SK-N-MC (cell line): ENCODE measurements at regions not wholly inside any gene's neighbourhood (a gene's known extent, or its start where the extent isn't known, plus 50 kb on each side); places are given as distances from the start of the nearest gene placed in this dataset.

Source experiments
- DNase-seq: peaks from one replicate; pipeline ENCODE4 v3.0.0-alpha.2; 2011; ENCODE audit warnings: low read depth, low spot score
- H3K27ac ChIP-seq: fragments of 200-600 bp; sonication (generic); 2 replicates; pipeline ENCODE4 v1.5.1; 2016; ENCODE audit warnings: mixed run types
- H3K36me3 ChIP-seq: fragments of 200-600 bp; sonication (generic); 2 replicates; pipeline ENCODE4 v1.6.1; 2017; ENCODE audit warnings: antibody characterized with exemption, low read length, mixed read lengths; ENCODE audit not compliant: insufficient read depth
- H3K4me3 ChIP-seq: fragments of 200-600 bp; sonication (generic); 2 replicates; pipeline ENCODE4 v1.5.1; 2016
- H3K9ac ChIP-seq: fragments of 200-600 bp; sonication (generic); 2 replicates; pipeline ENCODE4 v1.8.0; 2017; ENCODE audit warnings: mixed run types, mixed read lengths; ENCODE audit not compliant: insufficient read length
- H3K9me3 ChIP-seq: fragments of 200-600 bp; sonication (generic); 2 replicates; pipeline ENCODE4 v1.6.1; 2017; ENCODE audit warnings: low read depth, mild to moderate bottlenecking, antibody characterized with exemption, low read length, moderate library complexity, mixed read lengths
- EZH2 ChIP-seq: fragments of 200-600 bp; sonication (generic); IDR thresholded peaks from one replicate; pipeline ENCODE4 v1.6.1; 2017; ENCODE audit warnings: antibody characterized with exemption
- FOXP2 ChIP-seq: optimal IDR thresholded peaks from 2 replicates; pipeline ENCODE3; 2011; ENCODE audit warnings: mild to moderate bottlenecking, moderate library complexity; ENCODE audit not compliant: insufficient read depth; ENCODE audit errors: extremely low read length, control extremely low read depth
- POLR2AphosphoS5 ChIP-seq: IDR thresholded peaks from 2 replicates; pipeline ENCODE4 v1.6.1; 2012; ENCODE audit warnings: mild to moderate bottlenecking, low read depth, low read length, borderline replicate concordance

DNA sequence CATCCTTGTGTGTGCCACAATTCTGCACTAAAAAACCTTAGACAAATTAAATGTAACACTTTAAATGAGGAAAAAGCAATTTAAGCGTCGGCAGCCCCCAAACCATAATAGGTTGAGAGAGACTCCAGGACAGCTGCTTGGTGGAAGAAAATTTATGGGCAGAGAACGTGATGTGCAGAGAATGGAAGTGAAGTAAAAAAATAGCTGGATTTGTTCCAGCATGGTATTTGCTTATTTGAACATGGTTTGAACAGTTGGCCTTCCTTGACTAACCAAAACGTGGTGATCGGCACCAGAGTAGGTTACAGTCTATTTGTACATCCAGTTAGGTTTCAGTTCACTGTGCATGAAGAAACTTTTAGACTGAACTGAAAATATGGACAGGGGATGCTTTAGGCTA lies 343.0 kb upstream of the CPEB2 start:
- no peak overlapping the region for H3K27ac ChIP-seq
- TF ChIP-seq POLR2AphosphoS5 (no peak), EZH2 (no peak), FOXP2 (no peak)
- H3K9me3 ChIP-seq, result no peaks in the 10 kb centered on the region
- no peak overlapping the region for H3K9ac ChIP-seq
- no peak overlapping the region for H3K4me3 ChIP-seq
- no peaks in the 10 kb centered on the region for H3K36me3 ChIP-seq
- no peak for DNase-seq

DNA sequence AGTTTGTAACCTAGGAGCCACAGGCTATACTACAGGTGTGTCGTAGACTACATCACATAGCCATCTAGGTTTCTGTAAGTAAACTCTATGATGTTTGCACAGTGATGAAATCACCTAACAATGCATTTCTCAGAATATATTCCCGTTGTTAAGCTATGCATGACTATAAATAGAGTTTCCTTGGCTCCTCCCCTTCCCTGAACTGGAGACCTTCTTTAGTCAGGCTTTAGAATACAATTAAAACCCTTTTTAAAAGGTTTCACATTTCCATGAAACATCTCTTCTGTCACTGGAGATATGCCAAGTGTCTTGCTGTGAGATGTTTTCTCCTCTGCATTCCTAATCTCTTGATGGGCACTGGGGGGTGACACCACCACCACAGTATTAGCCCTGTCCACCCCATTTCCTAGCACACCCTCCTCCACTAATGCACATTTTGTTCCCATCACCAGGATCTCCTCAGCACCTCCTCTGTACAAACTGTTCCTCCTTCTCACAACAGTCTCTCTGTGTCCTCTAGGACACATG lies 334.6 kb upstream of the CPEB2 start:
- H3K4me3 ChIP-seq, result no peak overlapping the region
- H3K9ac ChIP-seq, result no peak overlapping the region
- no peak for DNase-seq
- no peak for TF ChIP-seq EZH2
- H3K9me3 ChIP-seq, result no peaks in the 10 kb centered on the region
- H3K27ac ChIP-seq, result no peak overlapping the region
- no peaks in the 10 kb centered on the region for H3K36me3 ChIP-seq

DNA sequence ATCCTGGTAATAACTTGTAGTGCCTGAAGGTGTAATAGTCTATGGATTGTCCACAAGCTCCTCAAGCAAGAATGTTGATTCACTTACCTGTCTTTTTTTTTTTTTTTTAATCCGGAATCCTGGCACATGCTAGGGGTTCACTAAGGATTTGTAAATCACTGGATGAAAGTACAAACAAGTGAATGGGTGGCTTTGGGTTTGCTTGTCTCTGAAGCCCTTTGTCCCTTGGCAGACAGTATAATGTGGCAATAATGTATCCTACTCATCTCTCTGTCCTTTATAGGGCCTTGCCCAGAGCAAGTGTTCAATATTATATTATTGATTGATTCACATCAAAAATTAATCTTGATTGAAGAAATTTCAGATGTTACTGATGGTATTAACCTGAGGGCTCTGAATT lies 334.0 kb upstream of the CPEB2 start:
- H3K4me3 ChIP-seq, result no peak overlapping the region
- no peak overlapping the region for H3K27ac ChIP-seq
- no peaks in the 10 kb centered on the region for H3K36me3 ChIP-seq
- H3K9me3 ChIP-seq, result no peaks in the 10 kb centered on the region
- no peak overlapping the region for H3K9ac ChIP-seq
- no peak for DNase-seq
- TF ChIP-seq FOXP2, result no peak
- TF ChIP-seq EZH2, result no peak
- no peak for TF ChIP-seq POLR2AphosphoS5

DNA sequence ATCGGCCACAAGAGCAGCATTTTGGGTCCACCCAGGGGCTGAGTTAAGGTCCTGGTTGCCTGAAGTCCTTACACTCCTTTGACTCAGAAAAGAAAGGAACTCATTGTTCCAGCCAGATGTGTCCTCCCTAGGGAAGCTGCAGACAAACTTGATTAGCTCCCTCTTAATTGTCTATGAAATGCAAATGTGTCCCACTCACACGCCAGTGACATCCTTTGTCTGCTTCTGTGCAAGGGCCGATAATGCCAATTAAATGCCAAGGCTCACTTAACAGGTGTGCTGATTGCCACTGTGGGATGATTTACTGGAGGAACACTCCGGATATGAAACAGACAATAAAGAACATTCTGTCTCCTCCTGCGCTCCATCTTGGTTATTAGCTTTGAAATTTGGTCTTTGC lies 332.9 kb upstream of the CPEB2 start:
- Histone ChIP-seq H3K4me3 (no peak overlapping the region), H3K9ac (no peak overlapping the region), H3K9me3 (no peaks in the 10 kb centered on the region), H3K27ac (no peak overlapping the region), H3K36me3 (no peaks in the 10 kb centered on the region)
- TF ChIP-seq EZH2 (no peak), POLR2AphosphoS5 (no peak), FOXP2 (no peak)
- no peak for DNase-seq

DNA sequence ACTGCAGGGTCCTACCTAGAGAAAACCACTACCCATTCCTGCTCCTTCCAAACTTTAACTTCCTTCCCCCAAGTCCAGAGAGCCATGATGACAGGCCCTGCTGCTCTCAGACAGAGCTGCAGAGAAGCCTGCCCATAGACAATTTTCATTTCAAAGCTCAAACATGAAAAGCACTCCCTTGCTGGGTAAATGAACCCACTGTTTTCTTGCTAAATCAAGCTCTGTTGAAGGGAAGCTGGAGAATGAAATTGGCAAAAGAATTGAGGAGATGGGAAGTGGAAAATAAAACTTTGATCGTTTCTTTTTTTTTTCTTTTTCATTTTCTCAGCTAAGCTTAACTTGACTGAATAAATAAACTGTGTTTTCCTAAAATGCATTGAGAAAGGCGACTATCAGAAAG lies 331.1 kb upstream of the CPEB2 start:
- H3K4me3 ChIP-seq, result no peak overlapping the region
- H3K27ac ChIP-seq, result no peak overlapping the region
- no peaks in the 10 kb centered on the region for H3K36me3 ChIP-seq
- no peaks in the 10 kb centered on the region for H3K9me3 ChIP-seq
- DNase-seq, result no peak
- H3K9ac ChIP-seq, result no peak overlapping the region
- no peak for TF ChIP-seq FOXP2
- TF ChIP-seq EZH2, result no peak
- TF ChIP-seq POLR2AphosphoS5, result no peak

DNA sequence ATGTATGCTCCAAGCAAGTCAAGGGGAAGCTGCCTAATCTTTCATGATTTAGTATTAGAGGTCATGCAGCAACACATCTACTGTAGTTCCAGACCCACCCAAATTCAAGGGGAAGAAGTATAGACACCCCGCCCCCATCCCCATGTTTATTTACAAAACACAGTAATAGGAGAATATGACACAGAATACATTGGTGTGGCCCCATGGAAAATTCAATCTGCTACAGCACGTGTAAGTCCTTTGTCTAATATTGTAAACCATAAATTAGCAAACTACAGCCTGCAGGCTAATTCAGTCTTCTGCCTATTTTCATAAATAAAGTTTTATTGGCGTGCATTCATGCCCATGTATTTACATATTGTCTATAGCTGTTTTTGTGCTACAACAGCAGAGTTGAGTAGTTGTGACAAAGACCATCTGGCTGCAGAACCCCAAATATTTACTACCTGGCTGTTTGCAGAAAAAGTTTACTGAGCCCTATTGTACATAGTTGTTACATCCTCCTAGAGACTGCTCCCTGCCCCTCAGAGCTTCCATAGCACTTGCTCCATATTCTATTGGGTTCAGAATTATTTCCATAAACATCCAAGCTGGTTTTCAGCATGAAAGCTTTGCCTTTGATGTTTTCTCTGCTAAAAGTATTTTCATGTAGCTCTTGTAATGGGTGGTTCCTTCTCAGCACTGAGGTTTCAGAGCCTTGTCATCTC lies 326.8 kb upstream of the CPEB2 start:
- Histone ChIP-seq H3K27ac (no peak overlapping the region), H3K36me3 (no peaks in the 10 kb centered on the region), H3K9me3 (no peaks in the 10 kb centered on the region), H3K4me3 (no peak overlapping the region), H3K9ac (no peak overlapping the region)
- no peak for DNase-seq
- TF ChIP-seq EZH2 (no peak), FOXP2 (no peak), POLR2AphosphoS5 (no peak)

DNA sequence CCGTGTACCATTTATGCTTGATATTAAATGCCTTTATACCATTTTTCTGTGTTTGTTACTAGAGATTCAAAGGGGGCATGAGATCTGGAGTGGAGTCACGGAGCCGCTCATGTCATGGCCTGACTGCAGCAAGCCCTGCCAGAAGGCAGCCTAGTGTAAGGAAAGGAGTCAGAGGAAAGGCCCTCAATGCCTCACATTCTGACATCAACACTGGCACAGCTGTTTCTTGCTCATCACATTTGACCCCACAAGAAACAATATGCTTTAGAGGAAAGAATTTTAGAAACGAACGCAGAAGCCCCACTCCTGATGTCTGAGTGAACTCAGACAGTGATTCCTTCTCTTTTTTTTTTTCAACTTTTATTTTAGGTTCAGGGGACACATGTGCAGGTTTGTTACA lies 322.4 kb upstream of the CPEB2 start:
- TF ChIP-seq EZH2 (no peak), POLR2AphosphoS5 (no peak), FOXP2 (no peak)
- Histone ChIP-seq H3K9me3 (no peaks in the 10 kb centered on the region), H3K9ac (no peak overlapping the region), H3K4me3 (no peak overlapping the region), H3K27ac (no peak overlapping the region), H3K36me3 (no peaks in the 10 kb centered on the region)
- DNase-seq, result no peak

DNA sequence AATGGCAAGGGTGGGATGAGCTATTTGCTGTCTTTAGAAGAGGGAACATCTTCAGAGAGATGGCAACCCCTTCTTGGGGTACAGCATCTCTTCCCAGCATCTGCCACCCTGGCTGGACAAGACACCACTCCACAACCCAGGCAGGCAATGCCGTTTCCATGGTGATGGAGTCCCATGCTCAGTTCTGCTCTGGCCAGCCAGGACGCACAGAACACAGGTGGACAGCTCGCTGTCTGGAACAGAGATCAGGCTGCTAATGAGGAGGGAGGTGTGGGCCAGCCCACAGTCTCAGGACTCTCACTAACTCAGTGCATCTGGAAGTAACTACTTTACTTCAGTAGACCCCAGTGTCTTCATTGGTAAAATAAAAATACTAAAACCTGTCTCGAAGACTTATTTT lies 321.0 kb upstream of the CPEB2 start:
- Histone ChIP-seq H3K9ac (no peak overlapping the region), H3K27ac (no peak overlapping the region), H3K9me3 (no peaks in the 10 kb centered on the region), H3K36me3 (no peaks in the 10 kb centered on the region), H3K4me3 (no peak overlapping the region)
- DNase-seq, result no peak
- no peak for TF ChIP-seq POLR2AphosphoS5
- no peak for TF ChIP-seq EZH2
- TF ChIP-seq FOXP2, result no peak

DNA sequence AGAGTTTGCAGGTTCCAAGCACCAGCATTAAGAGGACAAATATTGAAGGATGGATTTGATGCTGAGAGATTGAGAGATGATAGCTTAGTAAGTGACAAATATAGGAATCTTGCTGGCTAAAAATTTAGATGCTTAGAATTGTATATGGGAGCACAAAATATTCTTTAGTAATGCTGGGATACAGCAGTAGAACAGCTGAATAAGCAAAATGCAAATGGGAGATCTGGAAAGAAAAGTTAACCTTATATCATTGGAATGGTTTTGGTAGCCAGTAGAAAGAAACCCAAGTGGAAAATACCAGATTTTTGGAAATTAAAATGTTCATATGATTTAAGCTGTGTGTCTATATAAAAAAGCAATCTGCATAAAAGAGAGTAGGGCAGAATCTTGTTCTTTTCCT lies 308.6 kb upstream of the CPEB2 start:
- TF ChIP-seq POLR2AphosphoS5 (no peak), FOXP2 (no peak), EZH2 (no peak)
- no peak overlapping the region for H3K4me3 ChIP-seq
- no peak overlapping the region for H3K9ac ChIP-seq
- no peaks in the 10 kb centered on the region for H3K9me3 ChIP-seq
- DNase-seq, result no peak
- no peak overlapping the region for H3K27ac ChIP-seq
- H3K36me3 ChIP-seq, result no peaks in the 10 kb centered on the region
